ENCODE measurements at regions not wholly inside any gene's neighbourhood (a gene's known extent, or its start where the extent isn't known, plus 50 kb on each side); places are given as distances from the start of the nearest gene placed in this dataset.

DNA sequence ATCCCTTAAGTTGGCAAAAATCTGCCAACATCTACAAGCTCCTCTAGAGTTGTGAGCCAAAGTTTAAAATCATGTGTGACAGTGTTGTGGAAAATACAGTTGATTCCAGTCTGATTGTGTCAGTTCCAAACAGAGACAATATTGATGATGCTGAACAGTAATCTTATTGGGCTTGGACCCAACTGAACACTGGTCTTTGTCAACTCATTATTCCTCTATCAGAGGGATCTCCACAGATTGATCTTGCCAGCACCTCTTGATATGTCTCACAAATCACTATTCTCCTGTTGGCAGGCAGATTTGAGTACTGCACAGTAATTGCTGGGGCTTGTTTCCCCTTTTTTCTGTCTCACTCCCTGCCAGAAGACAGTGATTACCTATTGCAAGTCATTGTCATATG, 326.6 kb upstream of the DPH6 start:
- DNase-seq, result no peak

DNA sequence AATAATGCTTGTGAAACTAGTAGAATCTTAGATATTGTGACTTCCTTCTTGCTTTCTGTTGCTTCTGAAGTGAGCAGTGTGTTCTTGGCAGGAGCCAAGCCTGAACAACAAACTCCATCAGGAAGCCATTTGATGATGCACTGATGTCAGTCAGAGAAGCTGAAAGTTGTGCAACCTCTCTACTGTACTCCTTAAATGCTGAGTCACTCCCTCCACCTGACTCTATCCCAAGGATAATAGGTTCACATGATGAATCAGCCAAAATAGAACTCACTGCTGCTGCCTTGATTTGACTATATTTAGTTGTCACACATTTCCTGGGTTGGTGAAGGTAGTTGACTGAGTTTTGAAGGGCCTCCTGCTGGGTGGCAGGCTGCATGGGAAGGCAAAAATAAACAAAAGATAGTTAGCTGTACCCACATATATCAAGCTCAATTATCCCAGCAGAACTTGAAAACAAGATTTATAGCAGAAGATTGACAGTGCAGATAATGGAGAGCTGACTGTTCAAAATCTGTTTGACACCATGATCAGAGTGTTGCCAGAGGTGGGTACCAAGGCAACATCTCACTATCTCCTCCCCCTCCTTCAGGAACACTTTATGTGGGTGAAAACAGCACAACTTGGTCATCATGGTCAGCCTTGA, 328.4 kb upstream of the DPH6 start:
- DNase-seq, result no peak

DNA sequence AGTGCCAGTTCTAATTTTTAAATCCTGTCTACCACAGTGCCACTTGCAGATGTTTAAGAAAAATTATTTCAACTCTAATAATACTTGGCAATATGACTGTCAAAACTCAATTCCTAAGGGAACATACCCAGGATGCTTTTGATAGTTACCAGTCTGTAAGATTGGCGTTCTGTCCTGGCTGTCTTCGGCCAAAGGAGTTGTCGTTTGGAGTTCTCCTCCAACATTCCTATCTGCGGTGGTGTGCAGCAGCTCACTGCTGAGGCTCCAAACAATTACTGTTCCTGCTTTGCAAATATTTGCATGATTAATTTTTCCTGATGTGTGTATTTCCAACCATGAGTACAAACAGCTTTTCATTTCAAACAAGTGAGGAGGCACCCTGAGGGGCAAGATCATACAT, 330.8 kb upstream of the DPH6 start:
- DNase-seq, result no peak

DNA sequence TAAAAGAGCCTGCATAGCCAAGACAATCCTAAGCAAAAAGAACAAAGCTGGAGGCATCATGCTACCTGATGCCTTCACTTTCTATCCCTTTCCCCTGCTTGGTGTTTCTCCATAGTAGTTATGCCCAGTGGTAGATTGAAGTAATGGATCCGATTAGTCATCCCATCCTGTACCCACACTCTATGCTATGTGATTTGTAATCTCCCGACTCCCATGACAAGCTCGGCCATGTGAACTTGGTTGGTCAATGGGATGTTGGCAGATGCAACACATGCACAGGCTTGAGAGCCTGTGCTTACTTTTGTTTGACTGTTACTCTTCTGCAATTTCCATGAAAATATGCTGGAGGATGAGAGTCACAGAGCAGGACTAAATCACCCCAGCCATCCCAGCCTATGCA, 334.9 kb upstream of the DPH6 start:
- DNase-seq, result no peak

DNA sequence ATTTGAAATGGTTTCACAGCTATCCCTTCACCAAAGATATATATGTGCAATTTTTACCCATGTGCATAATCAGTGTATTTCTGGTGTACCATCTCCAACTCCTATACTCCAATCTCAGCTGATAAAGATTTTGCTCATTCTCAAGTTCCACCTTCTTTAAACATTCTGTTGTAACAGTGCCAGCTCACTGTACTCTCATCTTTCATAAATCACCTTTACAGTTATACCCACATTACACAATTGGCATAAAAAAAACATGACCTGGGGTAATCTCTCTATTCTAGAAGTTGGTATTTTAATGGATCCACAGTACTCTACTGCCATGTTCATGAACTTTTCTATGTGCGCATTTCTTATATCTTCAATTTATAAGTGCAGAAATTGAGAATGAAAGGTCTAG, 339.9 kb upstream of the DPH6 start:
- DNase-seq, result no peak

DNA sequence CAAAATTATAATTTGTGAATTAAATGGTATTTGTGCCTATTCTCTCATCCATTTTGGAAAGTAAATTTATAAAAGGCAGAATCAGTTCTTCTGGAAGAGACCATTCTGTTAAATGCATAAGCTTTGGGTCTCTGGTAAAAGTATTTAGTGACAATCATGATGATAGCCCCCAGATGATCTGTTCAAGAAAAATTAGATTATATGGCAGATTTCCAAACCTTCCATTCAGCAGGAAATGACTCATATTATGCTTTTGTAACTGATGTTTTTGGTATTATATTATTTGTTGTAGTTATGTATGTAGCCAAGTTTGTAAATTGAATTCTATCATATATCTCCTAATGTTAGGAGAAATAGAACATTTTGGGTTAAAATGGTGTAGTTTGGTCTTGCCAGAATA, 340.8 kb upstream of the DPH6 start:
- DNase-seq, result no peak

DNA sequence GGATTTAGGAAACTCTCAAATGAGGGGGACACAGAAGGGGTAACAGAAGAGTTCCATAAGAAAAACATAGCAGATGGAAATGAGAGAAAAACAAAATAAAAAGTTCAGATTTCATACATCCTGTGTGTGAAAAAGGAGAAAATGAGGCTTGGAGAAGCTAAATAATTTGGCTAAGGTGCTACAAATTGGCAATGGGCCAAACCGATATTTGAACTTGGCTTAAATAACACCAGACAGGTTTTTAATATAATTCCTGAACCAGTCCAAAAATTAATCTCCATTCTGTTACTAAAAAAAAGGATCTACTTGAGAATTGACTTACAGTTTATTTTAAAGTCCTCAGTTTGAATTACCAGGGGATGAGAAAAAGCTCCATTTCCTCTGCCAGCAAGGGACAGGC, 342.9 kb upstream of the DPH6 start:
- DNase-seq, result no peak

DNA sequence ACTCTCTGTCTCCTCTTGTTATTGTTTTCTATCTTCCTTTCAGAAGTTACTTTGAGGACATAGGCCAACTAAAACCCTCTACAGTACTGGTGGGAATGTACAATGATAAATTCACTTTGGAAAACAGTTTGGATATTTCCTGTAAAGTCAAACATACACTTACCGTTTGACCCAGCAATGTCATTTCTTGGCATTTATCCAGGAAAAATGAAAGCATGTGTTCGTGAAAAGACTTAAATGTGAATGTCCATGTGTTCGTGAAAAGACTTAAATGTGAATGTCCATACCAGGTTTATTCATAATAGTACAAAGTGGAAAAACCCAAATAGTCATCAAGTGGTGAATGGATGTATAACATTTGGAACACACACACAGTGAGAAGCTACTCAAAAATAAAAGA, 361.5 kb upstream of the DPH6 start:
- DNase-seq, result no peak

DNA sequence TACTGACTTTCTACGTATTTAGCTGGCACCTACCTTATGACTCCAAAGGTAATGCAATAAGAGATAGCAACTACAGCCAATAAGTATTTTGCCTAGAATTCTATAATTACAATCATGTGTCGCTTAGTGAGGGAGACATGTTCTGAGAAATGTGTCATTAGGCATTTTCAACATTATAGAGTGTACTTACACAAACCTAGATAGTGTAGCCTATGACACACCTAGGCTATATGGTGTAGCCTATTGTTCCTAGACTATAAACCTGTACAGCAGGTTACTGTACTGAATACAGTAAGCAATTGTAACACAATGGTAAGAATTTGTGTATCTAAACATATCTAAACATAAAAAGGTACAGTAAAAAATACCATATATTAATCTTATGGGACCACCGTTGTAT, 363.4 kb upstream of the DPH6 start:
- DNase-seq, result no peak

DNA sequence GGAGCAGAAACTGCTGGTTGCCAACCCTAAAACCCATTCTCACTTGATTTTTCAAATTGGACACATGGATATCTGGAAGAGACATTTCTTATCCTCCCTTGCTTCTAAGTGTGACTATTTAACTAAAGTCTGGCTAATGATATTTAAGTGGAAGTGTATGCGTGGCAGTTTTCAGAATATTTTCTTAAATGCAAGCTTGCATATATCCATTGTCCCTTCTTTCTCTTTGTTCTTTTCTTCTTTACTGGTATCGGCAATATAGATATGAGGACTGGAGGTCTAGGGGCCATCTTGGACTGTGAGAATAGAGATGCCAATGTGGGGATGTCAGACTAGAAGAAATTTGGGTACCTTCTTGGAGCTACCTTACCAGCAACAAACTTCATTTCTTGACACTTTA, 364.3 kb upstream of the DPH6 start:
- DNase-seq, result no peak

DNA sequence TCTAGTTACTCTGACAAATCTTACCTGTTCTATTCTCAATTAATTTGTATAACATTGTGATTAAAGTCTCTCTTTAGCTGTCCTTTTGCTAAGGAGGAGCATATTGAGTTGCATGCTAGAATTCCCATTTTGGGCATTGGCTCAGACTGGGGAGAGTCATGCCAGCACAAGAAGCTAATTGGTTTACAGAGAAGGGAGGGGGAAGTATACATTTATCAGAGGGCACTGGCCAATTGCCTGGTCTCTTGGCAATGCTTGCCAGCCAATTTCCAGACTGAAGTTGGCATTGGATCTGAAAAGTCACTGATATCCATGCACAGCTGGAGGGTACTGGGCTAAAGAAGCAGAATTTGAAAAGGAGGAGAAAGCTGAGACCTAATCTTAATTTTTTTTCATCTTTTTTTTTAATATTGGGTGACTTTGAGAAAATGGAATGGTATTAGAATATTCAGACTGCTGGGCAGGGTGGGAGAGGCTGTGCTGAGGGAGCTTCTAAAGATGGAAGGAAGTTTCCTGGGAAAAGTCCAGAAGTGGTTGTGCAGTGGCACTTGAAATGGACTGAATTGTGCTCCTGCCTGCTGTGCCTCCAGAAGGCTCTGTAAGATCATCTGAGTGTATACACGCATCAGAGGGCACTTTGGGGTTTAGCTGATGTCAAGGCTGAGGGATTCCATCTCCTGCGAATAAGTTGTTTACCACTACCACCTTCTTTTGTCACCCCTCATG, 365.2 kb upstream of the DPH6 start:
- no peak for DNase-seq

DNA sequence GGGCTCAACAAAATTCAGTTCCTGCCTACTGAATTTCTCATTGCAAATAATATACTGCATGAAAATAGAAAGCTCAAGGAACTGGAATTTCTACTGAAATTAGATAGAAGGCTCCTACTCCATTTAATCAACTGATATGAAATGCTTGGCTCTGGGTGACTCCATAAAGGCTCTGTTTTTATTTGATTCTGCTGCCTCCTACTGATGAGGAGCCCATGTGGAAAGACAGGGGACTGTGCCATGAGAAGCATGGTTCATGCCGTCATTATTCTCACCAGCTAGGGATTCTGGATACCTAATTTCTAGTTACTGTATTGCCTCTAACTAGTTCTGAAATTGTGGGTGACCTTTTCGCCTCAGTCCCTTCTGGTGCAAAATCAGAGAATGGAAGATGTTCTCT, 366.2 kb upstream of the DPH6 start:
- DNase-seq, result no peak

DNA sequence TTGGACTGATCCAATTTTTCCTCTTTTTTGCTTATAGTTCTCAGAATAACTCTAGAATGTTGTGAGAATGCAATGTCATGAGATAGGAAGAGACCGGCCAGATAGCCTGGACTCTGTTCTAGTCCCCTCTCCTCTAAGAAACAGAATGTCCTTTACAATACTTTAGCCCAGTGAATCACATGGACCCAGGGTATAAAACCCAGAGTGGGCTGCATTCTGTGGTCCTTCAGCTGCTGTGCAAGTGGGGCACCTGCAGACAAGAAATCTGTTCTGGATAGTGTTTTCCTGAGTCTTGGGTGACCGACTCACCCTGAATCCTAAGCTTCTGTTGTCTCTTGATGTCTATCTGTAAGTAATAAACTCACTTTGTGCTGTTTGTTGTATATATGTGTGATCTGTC, 368.6 kb upstream of the DPH6 start:
- no peak for DNase-seq

DNA sequence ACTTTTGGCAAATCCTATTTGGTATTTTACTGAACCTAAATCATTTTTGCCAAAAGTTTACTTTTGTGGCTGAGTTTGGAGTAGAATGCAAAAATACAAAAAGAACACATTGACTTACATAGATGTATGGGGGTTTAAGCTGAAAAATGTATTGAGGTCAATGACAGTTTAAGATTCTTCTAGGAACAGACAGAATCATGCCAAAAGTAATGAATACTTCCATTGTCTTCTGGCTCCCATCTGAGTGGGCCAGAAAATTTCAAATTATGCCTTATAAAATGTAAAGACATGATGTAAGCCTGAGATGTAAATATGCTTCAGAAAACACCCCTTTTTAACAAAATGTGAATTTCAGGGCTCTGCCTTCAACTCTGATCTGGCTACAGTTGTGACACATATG, 375.1 kb upstream of the DPH6 start:
- DNase-seq, result no peak

DNA sequence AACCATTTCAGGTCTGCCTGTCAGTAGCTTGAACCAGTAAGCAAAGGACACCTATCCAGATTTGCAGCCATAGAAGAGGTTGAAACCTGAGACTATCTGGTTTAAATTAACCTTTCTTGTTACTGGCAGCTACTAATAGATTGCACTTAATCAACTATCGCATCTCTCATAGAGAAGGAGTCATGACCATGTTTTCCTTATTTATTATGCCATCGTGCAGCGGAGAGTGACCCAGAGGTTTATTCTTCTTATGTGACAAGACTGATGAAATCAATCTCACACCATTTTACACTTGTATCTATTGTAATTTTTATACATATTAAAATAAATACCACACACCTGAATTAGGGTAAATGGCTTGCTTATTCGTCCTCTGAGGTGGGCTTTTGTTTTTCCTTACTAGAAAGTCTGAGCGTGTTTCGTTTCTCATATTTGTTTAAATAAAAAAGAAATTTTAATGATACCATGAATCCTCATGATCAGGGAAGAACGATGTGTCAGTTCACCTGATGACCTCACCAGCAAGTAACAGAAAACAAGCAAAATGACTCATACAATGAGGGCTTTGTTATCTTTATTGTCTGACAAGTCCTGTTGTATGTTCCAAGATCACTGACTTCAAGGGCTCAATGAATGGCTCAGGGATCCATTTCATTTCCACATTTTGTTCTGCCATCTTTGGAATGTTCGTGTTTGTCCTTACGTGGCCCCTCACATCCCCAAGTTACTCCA, 379.5 kb upstream of the DPH6 start:
- no peak for DNase-seq

DNA sequence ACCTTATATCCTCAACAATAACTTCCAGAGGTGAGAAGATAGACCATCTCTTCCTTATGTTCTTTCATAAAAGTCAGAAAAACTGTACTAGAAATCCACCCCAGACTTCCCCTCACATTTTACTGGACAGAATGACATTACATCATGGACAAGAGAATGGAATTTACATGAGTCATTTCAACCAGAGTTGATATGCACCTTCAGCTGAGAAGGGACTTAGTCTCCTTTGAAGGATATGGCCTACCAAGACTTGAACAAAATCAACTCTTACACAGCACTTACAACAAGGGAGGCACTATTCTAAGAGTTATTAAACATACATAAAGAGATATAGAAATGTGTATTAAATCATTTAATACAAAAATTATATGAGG, 380.0 kb upstream of the DPH6 start:
- DNase-seq, result no peak

DNA sequence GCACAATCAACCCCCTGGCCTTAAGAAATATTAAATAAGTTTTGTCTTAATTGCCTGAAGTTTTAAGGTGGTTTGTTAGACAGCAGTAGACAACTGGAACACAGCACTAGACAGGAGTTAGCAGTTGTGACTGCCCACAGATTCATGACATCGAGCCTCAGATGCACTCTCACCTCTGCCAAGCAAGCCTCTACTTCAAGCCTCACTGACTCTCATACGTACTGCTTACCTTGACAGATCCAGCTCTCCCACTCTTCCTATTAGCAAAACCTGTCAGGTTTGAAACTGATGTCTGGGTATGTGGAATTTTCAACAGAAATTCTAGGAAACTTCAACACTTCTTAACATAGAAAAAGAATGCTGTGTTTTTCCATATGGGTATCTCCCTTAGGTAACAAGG, 382.9 kb upstream of the DPH6 start:
- no peak for DNase-seq

DNA sequence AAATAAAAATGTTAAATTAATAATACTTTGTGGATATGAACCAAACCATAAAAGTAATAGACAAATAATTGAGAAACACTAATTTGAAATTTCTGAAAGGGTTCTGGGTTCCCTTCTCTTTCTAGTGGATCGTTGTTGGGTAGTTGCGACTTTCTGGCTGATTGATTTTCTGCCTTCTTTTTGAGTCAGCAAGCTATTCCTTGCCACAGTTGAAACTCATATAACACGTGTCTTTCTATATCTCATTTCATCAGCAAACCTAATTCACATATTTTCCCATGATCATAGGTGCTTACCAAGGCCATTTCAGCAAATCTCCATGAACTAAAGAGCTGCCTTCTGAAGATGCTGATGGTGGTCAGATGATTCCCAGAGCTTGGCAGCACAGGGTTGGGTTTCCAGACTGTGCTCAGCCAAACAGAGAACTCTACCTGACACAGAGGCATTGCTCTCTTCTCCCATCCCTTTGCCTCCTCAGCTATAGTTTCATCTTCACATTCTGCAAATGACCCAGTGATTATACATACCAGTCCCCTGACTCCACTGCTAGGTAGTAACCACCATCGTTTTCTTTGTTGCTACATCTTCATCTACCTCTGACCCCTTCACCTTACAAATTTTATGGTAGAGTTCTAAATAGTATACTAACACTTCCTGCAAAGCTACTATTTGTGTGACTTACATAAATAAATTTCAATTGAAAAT, 383.9 kb upstream of the DPH6 start:
- no peak for DNase-seq

DNA sequence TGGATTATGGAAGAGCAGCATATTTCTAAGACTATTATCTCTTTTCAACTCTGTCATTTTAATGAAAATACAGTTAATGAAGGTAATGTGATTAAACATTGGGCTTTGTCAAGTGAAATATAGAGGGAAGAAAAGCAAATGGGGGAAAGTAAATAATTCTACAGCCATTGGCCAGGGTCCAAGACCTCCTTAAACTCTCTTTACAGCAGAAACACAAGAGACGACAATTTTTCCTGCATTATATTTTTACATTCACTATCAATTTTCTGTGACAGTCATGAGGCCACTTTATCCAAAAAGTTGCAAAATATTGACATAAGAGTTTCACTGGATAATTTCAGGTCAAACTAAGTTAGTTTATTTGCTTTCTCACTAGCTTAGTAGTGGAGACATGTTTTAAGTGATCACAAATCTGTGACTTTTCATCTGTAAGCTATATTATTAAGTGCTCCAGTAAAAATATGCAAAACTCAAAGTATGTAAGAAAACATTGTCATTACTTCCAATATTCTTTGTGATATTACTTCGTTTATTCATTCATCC, 385.9 kb upstream of the DPH6 start:
- no peak for DNase-seq

DNA sequence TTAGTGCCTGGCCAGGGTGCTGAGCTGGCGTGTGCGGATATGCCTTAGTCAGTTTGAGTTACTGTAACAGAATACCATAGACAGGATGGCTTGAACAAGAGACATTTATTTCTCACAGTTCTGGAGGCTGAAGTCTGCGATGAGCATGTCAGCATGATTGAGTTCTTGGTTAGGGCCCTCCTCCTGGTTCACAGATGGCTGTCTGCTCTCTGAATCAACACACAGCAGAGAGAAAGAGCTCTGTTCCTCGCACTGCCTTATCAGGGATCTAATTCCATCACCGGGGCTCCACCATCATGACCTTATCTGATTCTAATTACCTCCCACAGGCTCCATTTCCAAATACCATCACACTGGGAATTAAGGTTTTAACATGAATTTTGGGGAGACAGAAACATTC, 386.6 kb upstream of the DPH6 start:
- DNase-seq, result no peak

DNA sequence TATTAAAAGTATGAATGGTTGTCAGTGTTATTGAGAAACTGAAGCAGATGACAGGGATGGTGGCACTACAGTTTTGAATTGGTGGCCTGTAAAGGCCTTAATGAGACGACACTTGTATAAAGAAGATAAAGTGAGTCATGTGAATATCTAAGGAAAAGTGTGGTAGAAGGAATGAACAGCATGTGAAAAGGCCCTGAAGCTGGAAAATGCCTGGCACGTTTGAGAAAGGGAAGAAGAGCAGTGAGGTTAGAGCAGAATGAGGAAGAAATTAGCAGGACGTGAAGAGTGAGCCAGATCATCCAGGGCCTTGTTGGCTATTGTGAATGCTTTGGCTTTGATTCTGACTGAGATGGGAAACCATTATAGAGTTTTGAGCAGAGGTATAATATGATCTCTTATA, 387.6 kb upstream of the DPH6 start:
- DNase-seq, result no peak

DNA sequence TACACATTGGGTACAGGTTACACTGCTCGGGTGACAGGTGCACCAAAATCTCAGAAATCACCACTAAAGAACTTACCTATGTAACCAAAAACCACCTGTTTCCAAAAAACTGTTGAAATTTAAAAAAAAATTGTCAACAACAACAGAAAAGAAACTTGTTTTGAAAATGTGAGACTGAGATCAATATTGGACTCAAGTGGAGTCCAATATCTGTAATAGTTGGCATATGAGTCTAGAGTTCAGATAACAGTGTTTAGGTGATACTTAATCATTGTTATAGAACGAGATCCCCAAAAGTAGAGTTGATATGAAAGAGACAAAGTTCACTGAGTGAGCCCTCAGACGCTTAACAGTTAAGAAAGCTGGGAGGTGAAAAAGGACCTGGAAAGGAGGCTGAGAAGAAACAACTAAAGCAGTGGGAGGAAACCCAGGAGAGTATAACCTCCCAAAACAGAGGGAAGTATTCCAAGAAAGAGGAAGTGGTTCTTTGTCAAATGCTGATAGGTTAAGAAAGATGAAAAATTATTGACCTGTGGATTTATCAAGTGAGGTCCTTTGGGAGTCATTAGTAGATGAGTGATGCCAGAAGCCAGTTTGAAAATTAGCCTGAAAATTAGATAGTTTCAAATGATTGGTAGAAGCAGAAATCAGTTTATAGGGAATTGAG, 388.6 kb upstream of the DPH6 start:
- no peak for DNase-seq

DNA sequence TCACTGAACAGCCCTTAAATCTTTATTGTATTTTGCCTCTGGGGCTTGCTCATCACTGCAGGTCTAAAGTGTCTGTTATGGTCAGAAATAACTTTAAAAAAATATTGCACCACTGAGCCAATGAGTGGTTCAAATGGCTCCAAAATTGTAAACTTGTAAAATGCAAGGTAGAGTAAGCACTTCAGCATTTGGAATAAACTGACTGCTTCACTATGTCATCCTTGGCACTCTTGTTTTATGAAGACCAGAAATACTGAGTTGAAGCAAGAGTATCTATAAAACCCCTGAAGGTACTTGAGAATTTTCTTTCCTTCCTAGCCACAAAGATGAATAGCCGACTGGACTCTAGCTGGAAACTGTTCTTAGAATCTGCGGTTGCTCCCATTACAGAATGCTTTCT, 390.3 kb upstream of the DPH6 start:
- DNase-seq, result no peak

All from activated naive CD4-positive, alpha-beta T cell treated with anti-CD3 and anti-CD28 coated beads, Interleukin-2, amount 50 U/mL, for 16 hours (primary cell).